Kasumi-1 (cell line): ENCODE measurements at regions not wholly inside any gene's neighbourhood (a gene's known extent, or its start where the extent isn't known, plus 50 kb on each side); places are given as distances from the start of the nearest gene placed in this dataset.

Source experiments
- DNase-seq, 2 experiments: peaks; one replicate each; lab custom pipeline; 2025; lab: John Stamatoyannopoulos, UW

- DNase-seq: no peak
Measured at GRCh38 chr13:31081316-31081715, 80.4 kb downstream of the HSPH1 start.

DNA sequence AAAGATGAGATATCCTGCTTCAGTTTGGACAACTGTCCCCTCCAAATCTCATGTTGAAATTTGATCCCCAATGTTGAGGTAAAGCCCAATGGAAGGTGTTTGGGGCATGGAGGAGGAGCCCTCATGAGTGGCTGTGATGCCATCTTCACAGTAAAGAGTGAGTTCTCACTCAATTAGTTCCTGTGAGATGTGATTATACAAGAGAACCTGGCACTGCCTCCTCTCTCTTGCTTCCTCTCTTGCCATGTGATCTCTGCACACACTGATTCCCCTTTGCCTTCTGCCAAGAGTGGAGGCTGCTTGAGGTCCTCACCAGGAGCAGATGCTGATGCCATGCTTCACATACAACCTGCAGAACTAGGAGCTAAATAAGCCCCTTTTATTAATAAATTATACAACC lies 86.9 kb downstream of the HSPH1 start:
- no peak for DNase-seq

GRCh38 chr13:31073859-31074718 lies 87.6 kb downstream of the HSPH1 start:
- no peak for DNase-seq

- no peak for DNase-seq
Measured at GRCh38 chr13:31072041-31072440, 89.7 kb downstream of the HSPH1 start.

DNA sequence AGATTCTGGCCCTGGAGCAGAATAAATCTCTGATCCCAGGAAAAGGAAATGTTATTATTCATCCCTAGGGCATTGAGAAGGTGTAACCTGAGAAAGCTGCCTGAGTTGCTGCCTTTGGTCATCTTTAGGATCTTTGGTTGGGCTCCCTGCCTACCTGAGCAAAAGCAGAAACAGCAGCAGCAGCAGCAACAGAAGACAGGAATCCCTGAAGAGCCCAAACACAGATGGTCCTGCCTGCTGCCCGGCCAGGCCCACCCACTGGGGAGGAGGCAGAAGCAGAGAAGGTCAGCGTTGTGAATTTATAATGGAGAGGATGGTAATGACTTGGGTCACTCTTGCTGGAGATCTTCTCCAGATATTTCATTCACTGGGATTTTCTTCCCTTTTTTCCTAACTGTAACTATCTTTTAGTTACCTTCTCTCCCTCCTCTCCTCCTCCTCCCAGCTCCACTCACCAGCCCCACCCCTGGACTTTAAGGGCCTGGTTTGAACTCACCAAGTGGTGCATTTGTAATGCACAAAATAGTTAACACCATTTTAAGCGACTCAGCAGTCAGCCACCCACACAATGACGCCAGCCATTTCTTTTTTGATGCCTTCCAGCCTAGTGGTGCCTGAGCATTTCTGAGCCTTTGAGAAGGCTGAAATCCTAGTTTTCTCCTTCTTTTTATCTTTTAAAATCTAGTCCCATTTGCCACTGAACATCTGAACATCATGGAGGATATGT lies 91.7 kb downstream of the HSPH1 start:
- no peak for DNase-seq

GRCh38 chr13:31068119-31068423 lies 93.6 kb downstream of the HSPH1 start:
- DNase-seq: no peak

DNA sequence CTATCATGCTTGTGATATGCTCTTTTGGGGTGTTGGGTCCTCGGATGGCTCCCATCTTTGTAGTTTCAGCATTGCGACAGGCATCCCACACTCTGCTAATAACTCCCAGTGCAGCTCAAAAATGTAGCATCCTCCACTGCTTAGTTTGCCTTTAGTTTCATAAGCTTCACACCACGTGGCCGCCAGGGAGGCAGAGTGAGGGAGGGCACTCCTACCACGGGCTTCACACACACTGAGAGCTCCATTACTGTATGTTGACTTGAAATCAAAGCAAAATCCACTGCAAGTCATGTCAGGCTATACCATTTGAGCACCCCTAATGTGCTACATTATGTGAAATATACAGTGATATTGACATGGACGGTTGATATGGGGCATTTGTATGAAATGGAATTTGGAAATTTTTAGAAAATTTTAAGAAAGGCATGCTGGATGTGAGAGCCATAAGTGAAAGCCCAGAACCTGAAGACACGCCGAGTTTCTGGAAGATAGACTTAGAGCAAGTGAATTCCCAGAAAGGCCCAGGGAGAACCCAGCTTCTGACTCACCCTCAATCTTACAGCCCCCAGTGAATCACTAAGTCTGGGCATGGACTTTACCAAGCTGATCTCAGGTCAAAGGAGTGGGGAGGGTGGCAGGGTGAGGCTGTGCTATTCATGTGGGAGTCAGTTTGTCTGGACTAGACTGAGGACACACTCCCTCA lies 94.1 kb downstream of the HSPH1 start:
- DNase-seq: no peak

- no peak for DNase-seq
Measured at GRCh38 chr13:31064636-31065035, 97.1 kb downstream of the HSPH1 start.

GRCh38 chr13:31063772-31064171 lies 97.9 kb downstream of the HSPH1 start:
- DNase-seq: no peak

DNA sequence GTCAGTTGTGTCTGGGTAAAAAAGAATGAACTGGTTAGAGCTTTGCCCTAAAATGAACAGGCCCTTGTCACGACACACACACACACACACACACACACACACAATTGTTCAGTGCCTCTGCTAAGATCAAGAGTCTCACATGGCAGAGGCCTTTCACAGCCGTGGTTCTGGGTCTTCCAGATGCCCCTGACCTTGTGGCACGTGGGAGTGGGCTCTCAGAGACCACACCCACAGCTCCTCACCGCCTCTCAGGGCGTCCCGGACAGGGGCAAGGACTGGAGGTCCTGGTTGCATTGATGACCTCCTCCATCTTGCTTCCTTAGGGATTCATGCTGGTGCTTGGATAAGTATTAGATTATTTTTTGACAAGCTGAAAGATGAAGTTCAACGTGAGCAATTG lies 101.0 kb downstream of the HSPH1 start:
- DNase-seq: no peak

DNA sequence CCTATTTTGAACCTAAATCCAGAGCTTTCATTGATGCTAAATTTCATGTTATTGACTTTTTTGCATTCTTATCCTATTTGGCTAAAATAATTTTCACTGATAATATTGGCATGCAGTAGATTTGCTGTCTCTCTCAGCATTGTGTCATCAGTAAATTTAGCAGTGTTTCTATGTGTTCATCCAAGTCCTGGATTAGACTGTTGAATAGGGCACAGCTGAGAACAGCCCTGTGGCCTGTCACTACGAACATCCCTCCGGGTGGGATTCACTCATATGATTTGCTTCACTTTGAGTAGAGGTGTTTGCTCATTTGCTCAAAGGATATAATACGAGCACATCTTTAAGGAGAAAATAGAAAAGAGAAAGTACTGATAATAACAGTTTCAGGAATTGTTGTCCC lies 101.5 kb downstream of the HSPH1 start:
- no peak for DNase-seq

DNA sequence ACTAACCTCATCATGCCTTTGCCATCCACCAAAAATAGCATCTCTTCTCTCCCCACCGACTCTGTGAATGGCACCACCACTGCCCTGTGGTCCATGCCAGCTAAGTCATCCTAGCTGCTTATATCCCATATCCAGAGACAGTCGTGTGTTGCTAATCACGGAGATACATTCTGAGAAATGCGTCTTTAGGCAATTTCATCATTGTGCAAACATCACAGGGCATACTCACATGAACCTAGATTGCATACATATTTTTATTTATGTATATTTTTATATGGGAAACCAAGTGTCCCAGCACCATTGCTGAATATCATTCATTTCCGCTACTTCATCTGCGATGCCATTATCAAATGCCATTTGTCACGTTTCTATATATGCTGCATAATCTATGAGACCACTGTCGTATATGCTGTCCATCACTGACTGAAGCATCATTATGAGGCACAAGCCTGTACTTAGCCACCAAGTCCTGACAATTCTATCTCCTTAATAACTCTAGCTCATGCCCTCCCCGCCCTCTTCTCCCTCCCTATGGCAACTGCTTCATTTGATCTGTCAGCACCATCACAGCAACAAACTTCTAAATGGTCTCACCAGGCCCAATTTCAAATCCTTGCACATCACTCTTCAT lies 104.2 kb downstream of the HSPH1 start:
- DNase-seq: no peak

GRCh38 chr13:31056644-31057271 lies 104.9 kb downstream of the HSPH1 start:
- DNase-seq: no peak

GRCh38 chr13:31055589-31055988 lies 106.1 kb downstream of the HSPH1 start:
- no peak for DNase-seq

GRCh38 chr13:31054632-31055031 lies 107.1 kb downstream of the HSPH1 start:
- no peak for DNase-seq

DNA sequence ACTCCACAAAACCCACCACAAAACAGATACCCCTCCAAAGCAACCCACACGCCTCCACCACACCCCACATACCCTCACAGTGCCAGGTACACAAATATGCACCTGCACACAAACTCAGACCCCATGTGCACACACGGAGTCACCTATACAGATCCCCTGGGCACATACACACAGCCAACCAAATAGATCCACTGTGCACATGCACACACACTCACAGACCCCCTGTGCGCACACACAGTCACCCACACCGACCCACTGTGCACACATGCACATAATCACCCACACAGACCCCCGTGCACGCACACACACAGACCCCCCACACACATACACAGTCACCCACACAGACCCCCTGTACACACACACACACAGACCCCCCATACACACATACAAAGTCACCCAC lies 107.8 kb downstream of the HSPH1 start:
- no peak for DNase-seq

- no peak for DNase-seq
Measured at GRCh38 chr13:31053091-31053490, 108.6 kb downstream of the HSPH1 start.

GRCh38 chr13:31052478-31052877 lies 109.2 kb downstream of the HSPH1 start:
- DNase-seq: no peak

DNA sequence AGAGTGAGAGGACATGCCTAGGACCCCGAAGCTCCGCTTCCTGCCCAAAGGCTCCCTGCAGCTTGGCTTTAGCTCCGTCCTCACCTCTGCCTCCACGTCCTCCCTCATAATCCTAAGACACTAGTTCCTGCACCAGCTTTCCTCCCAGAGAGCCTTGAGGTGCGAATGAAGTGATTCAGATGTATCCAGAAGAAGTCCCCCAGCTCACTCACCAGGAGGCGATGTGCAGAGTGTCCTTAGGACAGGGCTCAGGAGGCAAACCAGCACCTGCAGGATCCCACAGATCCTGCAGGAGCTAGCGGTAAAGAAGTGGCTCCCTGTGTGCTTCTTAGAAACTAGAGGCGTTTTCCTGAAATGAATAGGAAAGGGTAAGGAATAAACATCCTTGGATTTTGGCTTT lies 109.7 kb downstream of the HSPH1 start:
- DNase-seq: no peak

DNA sequence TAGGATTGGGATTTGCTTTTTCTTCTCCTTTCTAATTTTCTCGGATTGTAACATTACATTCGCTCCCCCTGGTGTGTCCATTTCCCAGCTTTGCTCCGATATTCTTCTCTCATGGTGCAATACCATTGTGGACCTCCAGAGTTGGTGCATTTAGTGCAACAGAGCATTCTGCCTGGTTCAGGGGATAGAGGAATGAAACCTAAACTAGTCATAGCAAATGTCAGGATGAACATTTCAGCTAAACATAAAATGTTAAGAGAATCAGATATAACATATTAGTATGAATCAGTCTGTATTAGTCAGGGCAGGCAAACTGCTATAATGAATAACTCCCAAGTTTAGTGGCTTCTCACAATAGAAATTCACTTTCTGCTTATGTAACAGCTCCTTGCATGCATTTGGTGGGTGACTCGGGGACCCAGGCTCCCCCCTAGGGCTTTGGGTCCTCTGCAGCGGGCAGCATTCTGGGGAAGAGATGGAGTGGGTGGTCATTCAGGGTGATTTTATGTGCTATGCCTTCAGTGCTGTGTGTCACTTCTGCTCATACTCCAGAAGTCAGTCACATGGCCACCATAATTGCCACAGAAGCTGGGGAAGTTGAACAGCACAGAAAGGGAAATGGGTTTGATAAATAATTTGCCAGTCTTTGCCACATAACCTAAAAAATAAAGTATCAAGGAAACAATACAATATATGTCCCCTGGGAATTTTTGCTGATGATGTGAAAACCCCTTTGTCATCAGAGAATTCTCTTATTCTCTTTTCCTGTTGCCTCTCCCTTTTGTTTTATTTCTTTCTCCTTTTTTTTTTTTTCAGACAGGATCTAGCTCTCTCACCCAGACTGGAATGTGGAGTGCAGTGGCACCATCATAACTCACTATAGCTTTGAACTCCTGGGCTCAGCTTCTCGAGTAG lies 111.0 kb downstream of the HSPH1 start:
- DNase-seq: peak; percentile 0 to 2

DNA sequence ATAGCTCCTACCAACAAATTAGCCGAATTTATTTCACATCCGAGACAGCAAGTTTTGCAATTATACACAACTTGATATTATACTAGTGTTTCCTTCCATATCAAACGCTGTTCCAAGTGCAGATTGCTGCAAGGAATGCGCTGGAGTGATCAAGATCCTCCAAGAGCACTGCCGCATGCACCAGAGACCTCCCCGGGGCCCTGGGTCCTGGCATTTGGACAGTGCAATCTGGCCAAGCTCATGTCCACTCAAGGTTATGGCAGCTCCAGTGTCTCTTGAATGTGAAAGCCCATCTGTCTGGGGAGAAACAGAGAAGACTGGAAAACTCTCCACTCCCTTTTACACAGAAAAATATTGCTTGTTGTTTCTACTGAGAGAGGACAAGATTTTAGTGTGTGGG lies 111.9 kb downstream of the HSPH1 start:
- DNase-seq: no peak
